ENCODE measurements at regions not wholly inside any gene's neighbourhood (a gene's known extent, or its start where the extent isn't known, plus 50 kb on each side); places are given as distances from the start of the nearest gene placed in this dataset.
"Not testable (repeated sequence)": the region's sequence is repeated elsewhere in the genome, so short reads cannot be mapped to it uniquely, and the experiment has no call there.

DNA sequence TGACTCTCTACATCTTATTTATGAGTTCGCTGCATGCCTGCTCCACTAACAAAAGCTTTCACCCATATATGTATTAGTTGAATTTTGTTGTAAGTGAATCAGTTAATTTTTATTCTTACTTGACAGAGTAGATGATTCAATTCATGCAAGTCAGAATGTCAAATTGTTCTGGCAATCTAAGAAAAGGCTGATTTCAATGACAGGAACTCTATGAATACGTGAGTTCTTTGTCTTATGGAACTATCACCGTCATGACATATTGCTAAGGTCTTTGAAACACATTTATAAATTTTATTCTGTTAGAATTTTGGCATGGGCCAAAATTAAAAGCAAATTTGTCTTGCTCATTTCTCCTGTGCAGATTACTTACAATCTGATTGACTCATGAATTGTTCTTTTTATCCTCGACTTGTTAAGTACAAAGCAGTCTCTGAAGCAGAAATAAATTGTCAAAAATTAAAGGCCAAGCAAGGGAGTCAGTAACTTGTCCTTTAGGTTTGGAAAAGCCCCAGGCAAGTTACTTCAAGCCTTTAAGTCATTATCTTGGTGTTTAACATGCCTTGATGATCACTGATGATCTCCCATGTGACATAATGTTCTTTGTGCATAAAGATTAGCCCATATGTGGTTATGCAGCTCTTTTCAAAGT, 89.0 kb upstream of the GC start:
- intact Hi-C loops (cut with DNase I): no loop called here
- TF ChIP-seq, protein P1, sequence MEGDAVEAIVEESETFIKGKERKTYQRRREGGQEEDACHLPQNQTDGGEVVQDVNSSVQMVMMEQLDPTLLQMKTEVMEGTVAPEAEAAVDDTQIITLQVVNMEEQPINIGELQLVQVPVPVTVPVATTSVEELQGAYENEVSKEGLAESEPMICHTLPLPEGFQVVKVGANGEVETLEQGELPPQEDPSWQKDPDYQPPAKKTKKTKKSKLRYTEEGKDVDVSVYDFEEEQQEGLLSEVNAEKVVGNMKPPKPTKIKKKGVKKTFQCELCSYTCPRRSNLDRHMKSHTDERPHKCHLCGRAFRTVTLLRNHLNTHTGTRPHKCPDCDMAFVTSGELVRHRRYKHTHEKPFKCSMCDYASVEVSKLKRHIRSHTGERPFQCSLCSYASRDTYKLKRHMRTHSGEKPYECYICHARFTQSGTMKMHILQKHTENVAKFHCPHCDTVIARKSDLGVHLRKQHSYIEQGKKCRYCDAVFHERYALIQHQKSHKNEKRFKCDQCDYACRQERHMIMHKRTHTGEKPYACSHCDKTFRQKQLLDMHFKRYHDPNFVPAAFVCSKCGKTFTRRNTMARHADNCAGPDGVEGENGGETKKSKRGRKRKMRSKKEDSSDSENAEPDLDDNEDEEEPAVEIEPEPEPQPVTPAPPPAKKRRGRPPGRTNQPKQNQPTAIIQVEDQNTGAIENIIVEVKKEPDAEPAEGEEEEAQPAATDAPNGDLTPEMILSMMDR (IDR thresholded peaks at IDR 0.05): no peak
- TF ChIP-seq POLR2A (IDR thresholded peaks at IDR 0.05): no peak
- Histone ChIP-seq H3K4me3 (no peak overlapping the region), H3K36me3 (no peaks in the 10 kb centered on the region), H3K27me3 (no peaks in the 10 kb centered on the region), H3K27ac (no peak overlapping the region), H3K4me1 (no peaks in the 10 kb centered on the region), H3K9me3 (peaks cover 0 to 5% (median 0%) of the 10 kb centered on the region in 12 donors)
- ATAC-seq: no peak
- DNase-seq: no peak
- WGBS, 4 donors: 81 to 85% (median 84%) methylated on average over 4 of the region's 4 CpGs

DNA sequence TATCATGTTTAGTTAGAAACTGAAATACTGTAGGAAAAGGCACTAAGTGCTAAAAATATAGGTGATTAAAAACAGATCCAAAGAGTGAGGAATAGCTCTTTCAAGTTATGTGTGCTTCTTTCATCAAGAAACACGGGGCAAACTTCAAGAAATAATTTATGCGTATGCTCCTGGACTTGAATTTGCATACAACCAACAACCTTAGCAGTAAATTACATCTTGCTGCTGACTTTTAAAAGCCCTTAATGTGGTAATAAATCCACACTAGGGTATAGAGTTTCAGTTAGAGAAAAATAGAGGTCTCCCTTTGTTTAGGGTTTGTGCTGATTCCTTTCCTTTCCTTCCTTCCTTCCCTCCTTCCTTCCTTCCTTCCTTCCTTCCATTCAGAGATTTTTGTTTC, 94.5 kb upstream of the GC start:
- Histone ChIP-seq H3K9me3 (peaks cover 0 to 5% (median 0%) of the 10 kb centered on the region in 12 donors), H3K27me3 (no peaks in the 10 kb centered on the region), H3K36me3 (no peaks in the 10 kb centered on the region), H3K4me3 (no peak overlapping the region), H3K4me1 (no peaks in the 10 kb centered on the region), H3K27ac (no peak overlapping the region)
- no peak for DNase-seq
- no peak for TF ChIP-seq POLR2A (IDR thresholded peaks at IDR 0.05)
- TF ChIP-seq, protein P1 (IDR thresholded peaks at IDR 0.05): no peak
- intact Hi-C loops (cut with DNase I): no loop called here
- 76 to 85% (median 81%) methylated on average over 2 of the region's 2 CpGs for WGBS, 4 donors
- no peak for ATAC-seq

- H3K27ac ChIP-seq: no peak overlapping the region
Measured at GRCh38 chr4:71882113-71882841, 98.4 kb upstream of the GC start.

GRCh38 chr4:71900366-71900765, 116.5 kb upstream of the GC start:
- peaks cover 0 to 16% (median under 1%) of the 10 kb centered on the region in 12 donors for H3K9me3 ChIP-seq
- DNase-seq; H3K4me3 ChIP-seq; intact Hi-C loops (cut with DNase I); H3K4me1 ChIP-seq; H3K36me3 ChIP-seq; H3K27me3 ChIP-seq; ATAC-seq; H3K27ac ChIP-seq: not testable (repeated sequence)
- WGBS, 4 donors: 79 to 91% (median 89%) methylated on average over 5 of the region's 5 CpGs

More at GRCh38 chr4:71882113-71882841, 98.4 kb upstream of the GC start:
- H3K4me1 ChIP-seq: no peaks in the 10 kb centered on the region
- H3K27me3 ChIP-seq: no peaks in the 10 kb centered on the region
- 84 to 89% (median 87%) methylated on average over 6 of the region's 6 CpGs for WGBS, 4 donors
- no peak for TF ChIP-seq POLR2A (IDR thresholded peaks at IDR 0.05)
- TF ChIP-seq, protein P1 (IDR thresholded peaks at IDR 0.05): no peak
- no peak overlapping the region for H3K4me3 ChIP-seq
- H3K36me3 ChIP-seq: no peaks in the 10 kb centered on the region
- peaks cover 0 to 1% (median 0%) of the 10 kb centered on the region in 12 donors for H3K9me3 ChIP-seq
- ATAC-seq: no peak
- no peak for DNase-seq
- intact Hi-C loops (cut with DNase I): no loop called here

DNA sequence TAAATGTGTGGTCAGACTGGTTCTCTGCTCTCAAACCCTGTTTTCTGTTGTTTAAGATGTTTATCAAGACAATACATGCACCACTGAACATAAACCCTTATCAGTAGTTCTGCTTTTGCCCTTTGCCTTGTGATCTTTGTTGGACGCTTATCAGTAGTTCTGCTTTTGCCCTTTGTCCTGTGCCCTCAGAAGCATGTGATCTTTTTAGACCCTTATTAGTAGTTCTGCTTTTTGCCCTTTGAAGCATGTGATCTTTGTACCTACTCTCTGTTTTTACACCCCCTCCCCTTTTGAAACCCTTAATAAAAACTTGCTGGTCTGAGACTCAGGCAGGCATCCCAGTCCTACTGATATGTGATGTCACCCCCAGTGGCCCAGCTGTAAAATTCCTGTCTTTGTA, 121.7 kb upstream of the GC start:
- 84 to 88% (median 86%) methylated on average over 1 of the region's 1 CpG for WGBS, 4 donors
- H3K4me3 ChIP-seq; intact Hi-C loops (cut with DNase I); DNase-seq; H3K4me1 ChIP-seq; ATAC-seq; H3K36me3 ChIP-seq; H3K27me3 ChIP-seq; H3K27ac ChIP-seq: not testable (repeated sequence)
- H3K9me3 ChIP-seq: peaks cover 0 to 11% (median 0%) of the 10 kb centered on the region in 12 donors

All from heart left ventricle (tissue), 16 donors.